Heart left ventricle (tissue), 16 donors: ENCODE measurements at regions not wholly inside any gene's neighbourhood (a gene's known extent, or its start where the extent isn't known, plus 50 kb on each side); places are given as distances from the start of the nearest gene placed in this dataset.

ENCODE experiments used
- ATAC-seq, 4 donors: fragments of 200-7000 bp; cut with Tn5 transposase; one replicate each; pipeline ENCODE4 v1.9.1; 2020 to 2022; ENCODE audit warnings: moderate library complexity in 4 of 4, mild to moderate bottlenecking in 3 of 4, moderate number of reproducible peaks in 1 of 4
- DNase-seq, 5 donors: peaks; one replicate each; pipeline ENCODE4 v3.0.0-alpha.2; 2020
- H3K27ac ChIP-seq, 12 donors: fragments of 200-600 bp; sonication (generic) in 4 of 12; one replicate each; pipeline versions ENCODE4 v1.5.0 to v1.8.0; 2016 to 2022; ENCODE audit warnings: mild to moderate bottlenecking in 2 of 12
- H3K27me3 ChIP-seq, 9 donors: fragments of 200-600 bp; sonication (generic) in 2 of 9; one replicate each; pipeline versions ENCODE4 v1.5.1 to v1.8.0; 2016 to 2022; ENCODE audit warnings: mild to moderate bottlenecking in 3 of 9
- H3K36me3 ChIP-seq, 9 donors: fragments of 200-600 bp; sonication (generic) in 2 of 9; one replicate each; pipeline versions ENCODE4 v1.5.0 to v1.8.0; 2018 to 2022; ENCODE audit warnings: mild to moderate bottlenecking in 2 of 9
- H3K4me1 ChIP-seq, 12 donors: fragments of 200-600 bp; sonication (generic) in 4 of 12; one replicate each; pipeline versions ENCODE4 v1.5.0 to v1.8.0; 2016 to 2022; ENCODE audit warnings: mild to moderate bottlenecking in 3 of 12
- H3K4me3 ChIP-seq, 12 donors: fragments of 200-600 bp; sonication (generic) in 4 of 12; one replicate each; pipeline versions ENCODE4 v1.5.0 to v1.8.0; 2017 to 2022; ENCODE audit warnings: mild to moderate bottlenecking in 9 of 12, moderate library complexity in 4 of 12
- H3K9me3 ChIP-seq, 12 donors: fragments of 200-600 bp; sonication (generic) in 4 of 12; one replicate each; pipeline versions ENCODE4 v1.5.0 to v1.8.0; 2016 to 2022; ENCODE audit warnings: mild to moderate bottlenecking in 1 of 12
- CTCF ChIP-seq, 12 donors: fragments of 200-600 bp; sonication (generic) in 4 of 12; IDR thresholded peaks; one replicate each; pipeline versions ENCODE4 v1.5.0 to v1.8.0; 2018 to 2022; ENCODE audit warnings: antibody characterized with exemption in 12 of 12, mild to moderate bottlenecking in 5 of 12
- POLR2A ChIP-seq, 2 donors: fragments of 450-650 bp; IDR thresholded peaks; one replicate each; pipeline ENCODE4 v1.6.1; 2017; ENCODE audit warnings: antibody characterized with exemption in 2 of 2, mild to moderate bottlenecking in 2 of 2, moderate library complexity in 2 of 2
- WGBS, 4 donors: extraction: QIAGEN DNeasy Blood & Tissue Kit in 2 of 4; methylation state at CpG; one replicate each; pipeline versions ENCODE4 v1.1.5 to v1.1.7; 2013 to 2018; 5-methylcytosine and 5-hydroxymethylcytosine counted together
- intact Hi-C, 10 donors: fragments of 100-400 bp; cut with DNase I; formaldehyde crosslinking; loops; one replicate each; pipeline versions ENCODE4 v1.11.1 to v1.14.2; 2022
- donor health status: ischemic (EF 13 %, LVEDD 7.1; RV severe dilation, severe dysfunction).
- donor health status: healthy with polysubstance abuse.
- donor health status: DM: no; HTN: yes; CAD: no.
- donor health status: DM: no; HTN: no; CAD: no.
- donor health status: ischemic (EF 25% LVEDD 6.9; RV normal size, moderate dysfunction).
- donor health status: ischemic (EF 25% LVEDD 5.7; RV mildly dilated, moderate dysfunction).
- donor health status: healthy.
- donor health status: DM: yes; HTN: yes; CAD: no.
- donor health status: ischemic (EF 35%, LVEDD 5.7; RV mildly dilated, moderate dysfunction).
- donor health status: nonischemic (EF 11% LVEDD 7.7; RV severe dilation, severe dysfunction).
- donor health status: DM: yes; HTN: yes; CAD: no.
- donor health status: PGD.
- donor health status: ischemic (EF 29% LVEDD 5.4; RV normal size, mild dysfunction).
- donor health status: nonischemic (EF 23%, LVEDD 6.1; RV moderate dilation, normal function).

- Histone ChIP-seq H3K27me3 (no peaks in the 10 kb centered on the region), H3K36me3 (no peaks in the 10 kb centered on the region), H3K27ac (no peak overlapping the region), H3K9me3 (no peaks in the 10 kb centered on the region), H3K4me3 (no peak overlapping the region), H3K4me1 (no peaks in the 10 kb centered on the region)
- WGBS, 4 donors: 0 to 34% (median 0%) methylated on average over 1 of the region's 1 CpG
- intact Hi-C loops: no loop called here
- no peak for TF ChIP-seq POLR2A (IDR thresholded peaks at IDR 0.05)
- no peak for TF ChIP-seq CTCF (IDR thresholded peaks at IDR 0.05)
- DNase-seq (no peak), ATAC-seq (no peak)
These were observed 223.5 kb downstream of the TMEM161B start for GRCh38 chr5:88045165-88045564.

GRCh38 chr5:88034520-88034919 is 234.1 kb downstream of the TMEM161B start:
- no peak for ATAC-seq
- no peaks in the 10 kb centered on the region for H3K4me1 ChIP-seq
- H3K4me3 ChIP-seq: no peak overlapping the region
- H3K36me3 ChIP-seq: no peaks in the 10 kb centered on the region
- no peak for DNase-seq
- H3K9me3 ChIP-seq: no peaks in the 10 kb centered on the region
- no peak overlapping the region for H3K27ac ChIP-seq
- 40 to 54% (median 51%) methylated on average over 1 of the region's 1 CpG for WGBS, 4 donors
- intact Hi-C loops: no loop called here
- TF ChIP-seq POLR2A (IDR thresholded peaks at IDR 0.05) (no peak), CTCF (IDR thresholded peaks at IDR 0.05) (no peak)
- no peaks in the 10 kb centered on the region for H3K27me3 ChIP-seq

DNA sequence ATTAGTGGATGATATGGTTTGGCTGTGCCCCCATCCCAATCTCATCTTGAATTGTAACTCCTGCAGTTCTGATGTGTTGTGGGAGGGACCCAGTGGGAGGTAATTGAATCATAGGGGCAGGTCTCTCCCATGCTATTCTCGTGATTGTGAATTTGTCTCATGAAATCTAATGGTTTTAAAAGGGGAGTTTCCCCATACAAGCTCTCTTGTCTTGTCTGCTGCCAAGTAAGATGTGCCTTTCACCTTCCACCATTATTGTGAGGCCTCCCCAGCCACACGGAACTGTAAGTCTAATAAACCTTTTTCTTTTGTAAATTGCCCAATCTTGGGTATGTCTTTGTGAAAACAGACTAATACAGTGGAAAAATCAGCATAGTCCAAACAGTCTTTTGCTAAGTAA is 235.5 kb downstream of the TMEM161B start:
- Histone ChIP-seq H3K4me1 (no peaks in the 10 kb centered on the region), H3K9me3 (no peaks in the 10 kb centered on the region)
- 39 to 52% (median 50%) methylated on average over 2 of the region's 2 CpGs for WGBS, 4 donors

DNA sequence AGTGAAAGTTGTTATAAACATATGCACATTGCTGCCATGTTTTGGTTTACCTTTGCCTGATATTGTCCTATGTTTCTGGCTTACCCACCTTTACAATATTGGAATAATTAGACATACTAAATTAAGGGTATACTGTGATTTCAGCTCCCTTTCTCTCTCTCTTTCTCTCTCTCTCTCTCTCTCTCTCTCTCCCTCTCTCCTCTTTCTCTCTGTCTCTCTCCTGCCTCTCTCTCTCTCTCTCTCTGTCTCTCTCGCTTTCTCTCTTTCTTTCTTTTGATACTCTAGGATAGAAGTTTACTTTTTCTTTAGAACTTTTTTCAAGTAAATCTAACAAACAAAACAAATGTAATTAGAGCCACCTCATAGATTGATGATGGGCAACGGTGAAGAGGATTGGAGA is 239.6 kb downstream of the TMEM161B start:
- ATAC-seq: no peak

More for the DNA sequence above, 235.5 kb downstream of the TMEM161B start:
- Histone ChIP-seq H3K27ac (no peak overlapping the region), H3K27me3 (no peaks in the 10 kb centered on the region), H3K4me3 (no peak overlapping the region), H3K36me3 (no peaks in the 10 kb centered on the region)
- DNase-seq: no peak
- ATAC-seq: no peak
- TF ChIP-seq CTCF (IDR thresholded peaks at IDR 0.05) (no peak), POLR2A (IDR thresholded peaks at IDR 0.05) (no peak)
- intact Hi-C loops: no loop called here

More for the DNA sequence above, 239.6 kb downstream of the TMEM161B start:
- intact Hi-C loops: no loop called here
- no peak for TF ChIP-seq CTCF (IDR thresholded peaks at IDR 0.05)
- no peak for TF ChIP-seq POLR2A (IDR thresholded peaks at IDR 0.05)
- H3K4me3 ChIP-seq: no peak overlapping the region
- WGBS, 4 donors: 81 to 94% (median 87%) methylated on average over 2 of the region's 2 CpGs
- no peaks in the 10 kb centered on the region for H3K4me1 ChIP-seq
- DNase-seq: no peak
- H3K27ac ChIP-seq: no peak overlapping the region
- H3K9me3 ChIP-seq: no peaks in the 10 kb centered on the region
- H3K36me3 ChIP-seq: no peaks in the 10 kb centered on the region
- no peaks in the 10 kb centered on the region for H3K27me3 ChIP-seq
